ENCODE measurements at regions not wholly inside any gene's neighbourhood (a gene's known extent, or its start where the extent isn't known, plus 50 kb on each side); places are given as distances from the start of the nearest gene placed in this dataset.
A peak's percentile ranks its signal among the peaks of the same experiment; 100 is the strongest.

DNA sequence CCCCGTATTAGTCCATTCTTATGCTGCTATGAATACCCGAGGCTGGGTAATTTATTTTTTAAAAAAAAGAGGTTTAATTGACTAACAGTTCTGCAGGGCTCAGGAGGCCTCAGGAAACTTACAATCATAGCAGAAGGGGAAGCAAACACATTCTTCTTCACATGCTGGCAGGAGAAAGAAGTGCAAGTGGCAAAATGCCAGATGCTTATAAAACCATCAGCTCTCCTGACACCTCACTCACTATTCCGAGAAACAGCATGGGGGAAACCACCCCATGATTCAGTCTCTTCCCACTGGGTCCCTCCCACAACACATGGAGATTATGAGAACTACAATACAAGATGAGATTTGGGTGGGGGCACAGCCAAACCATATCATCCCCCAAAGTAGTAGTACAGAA lies 2148.5 kb upstream of the PIK3C3 start:
- no peak for DNase-seq

DNA sequence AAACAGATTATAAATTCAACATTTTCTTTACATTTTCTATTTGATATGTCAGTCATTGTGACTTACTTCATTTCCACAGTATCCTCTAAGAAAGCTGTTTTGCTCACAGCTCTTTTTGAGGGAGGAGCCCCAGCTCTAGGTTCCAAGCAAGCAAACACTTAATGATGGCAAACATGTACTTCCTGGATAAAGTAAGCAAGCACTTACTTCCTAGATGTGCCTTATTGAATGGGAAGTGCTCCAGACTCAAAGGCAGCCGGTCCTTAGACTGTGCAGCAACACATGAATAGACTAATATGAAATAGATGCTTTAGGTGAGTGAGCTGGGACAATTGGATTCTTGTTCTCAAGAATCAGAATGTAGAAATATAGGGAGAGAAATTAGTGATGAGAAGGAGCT lies 2149.8 kb upstream of the PIK3C3 start:
- DNase-seq: no peak

DNA sequence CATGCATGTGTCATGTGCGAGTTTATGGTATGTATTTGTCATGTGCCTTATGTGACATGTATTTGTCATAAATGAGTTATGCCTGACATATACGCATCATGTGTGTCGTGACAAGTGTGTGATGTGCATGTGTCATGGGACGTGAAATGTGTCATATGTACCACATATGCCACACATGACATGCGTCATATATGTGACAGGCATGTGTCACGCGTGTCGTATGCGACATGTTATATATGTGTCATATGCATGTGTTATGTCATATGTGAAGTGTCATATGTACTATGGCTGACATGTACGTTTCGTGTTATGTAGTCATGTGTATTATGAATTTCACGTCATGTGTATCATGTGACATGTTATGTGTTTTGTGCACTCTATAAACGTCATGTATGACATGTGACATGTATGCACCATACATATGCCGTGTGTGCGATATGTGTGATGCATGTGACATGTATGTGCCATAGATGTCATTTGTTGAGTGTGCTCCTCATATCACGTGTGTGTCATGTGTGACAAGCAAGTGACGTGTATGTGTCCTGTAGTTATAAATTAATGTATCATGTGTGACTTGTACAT lies 2152.3 kb upstream of the PIK3C3 start:
- no peak for DNase-seq

DNA sequence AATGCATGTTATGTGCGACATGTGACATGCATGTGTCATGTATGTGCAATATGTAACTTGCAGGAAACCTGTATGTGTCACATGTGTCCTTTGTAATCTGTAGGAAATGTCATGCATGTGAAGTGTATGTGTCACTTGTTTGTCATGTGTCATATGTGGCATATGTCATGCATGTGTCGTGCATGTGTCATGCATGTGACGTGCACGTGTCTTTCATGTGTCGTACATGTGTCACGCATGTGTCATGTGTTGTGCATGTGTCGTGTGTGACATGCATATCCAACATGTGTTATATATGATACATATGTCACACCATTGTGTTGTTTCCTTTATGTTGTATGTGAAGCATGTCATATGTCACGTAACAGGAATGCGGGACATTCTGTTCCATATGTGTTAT lies 2153.2 kb upstream of the PIK3C3 start:
- no peak for DNase-seq

DNA sequence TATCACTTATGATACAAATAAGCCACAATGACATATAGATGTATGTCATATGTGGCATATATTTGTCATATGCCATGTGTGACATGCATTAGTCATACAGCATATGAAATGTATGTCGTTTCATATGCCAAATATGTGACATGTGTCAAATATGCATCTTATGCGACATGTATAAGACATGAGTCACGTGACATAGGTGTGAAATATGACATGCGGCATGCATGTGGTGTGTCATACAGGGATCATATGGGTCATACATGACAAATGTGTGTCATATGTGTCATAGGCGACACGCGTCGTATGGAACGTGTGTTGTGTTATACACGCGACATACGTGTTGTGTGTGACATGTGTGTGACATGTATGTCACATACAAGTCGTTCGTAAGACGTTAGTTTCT lies 2154.0 kb upstream of the PIK3C3 start:
- DNase-seq: no peak

DNA sequence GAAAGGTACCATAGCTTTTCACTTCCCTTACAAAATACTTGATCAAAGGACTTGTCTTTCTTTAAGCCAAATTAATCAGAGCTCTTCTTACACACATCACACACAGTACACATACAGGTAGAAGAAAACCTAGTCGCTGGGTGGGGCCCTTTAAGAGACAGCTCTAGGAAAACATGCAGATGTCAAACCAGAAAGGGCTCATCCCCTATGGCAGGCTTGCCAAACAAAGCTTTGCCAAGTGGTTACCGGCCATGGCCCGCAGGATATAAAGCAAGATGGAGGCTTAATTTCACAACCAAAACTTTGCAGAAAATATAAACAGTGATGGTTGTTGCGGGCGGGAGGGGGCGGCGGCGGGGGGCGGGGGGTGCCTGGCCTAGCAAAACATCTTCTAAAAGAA lies 2156.0 kb upstream of the PIK3C3 start:
- no peak for DNase-seq

DNA sequence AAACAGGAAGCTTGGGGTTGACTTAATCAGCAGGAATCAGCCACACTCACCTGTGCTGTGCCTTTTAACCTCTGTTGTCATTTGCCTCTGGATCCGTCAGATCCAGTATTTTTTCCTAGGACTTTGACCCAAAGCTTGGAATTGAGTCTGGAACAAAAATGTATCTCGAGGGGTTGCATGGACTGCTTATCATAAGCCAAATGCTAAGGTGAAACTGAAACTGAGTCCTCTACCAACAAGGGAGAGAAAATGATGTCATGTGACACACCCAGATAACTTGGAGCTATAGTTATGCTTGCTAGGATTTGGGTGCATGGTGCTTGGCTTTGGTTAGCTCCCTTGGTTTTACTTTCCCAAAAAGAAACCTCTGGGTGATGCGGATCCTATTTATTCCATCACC lies 2158.6 kb upstream of the PIK3C3 start:
- DNase-seq: no peak

DNA sequence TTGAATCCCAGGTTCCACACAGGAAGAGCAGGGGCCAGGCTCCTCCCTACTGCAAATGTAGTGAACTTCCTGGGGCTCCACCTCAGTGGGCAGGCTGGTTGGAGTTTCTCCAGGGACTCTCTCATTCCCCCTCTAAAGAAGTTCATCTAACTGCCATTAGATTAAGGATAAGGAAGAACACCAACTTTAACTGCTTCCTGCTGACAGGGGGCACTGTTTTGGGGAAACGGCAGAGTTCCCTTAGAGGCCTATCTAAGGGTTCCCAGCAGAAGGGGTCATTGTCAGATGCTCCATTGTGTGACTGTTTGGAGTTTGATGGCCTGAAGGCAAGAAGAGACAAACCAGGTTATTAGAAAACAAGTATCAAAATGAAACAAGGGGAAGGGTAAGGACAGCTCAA lies 2159.7 kb upstream of the PIK3C3 start:
- no peak for DNase-seq

DNA sequence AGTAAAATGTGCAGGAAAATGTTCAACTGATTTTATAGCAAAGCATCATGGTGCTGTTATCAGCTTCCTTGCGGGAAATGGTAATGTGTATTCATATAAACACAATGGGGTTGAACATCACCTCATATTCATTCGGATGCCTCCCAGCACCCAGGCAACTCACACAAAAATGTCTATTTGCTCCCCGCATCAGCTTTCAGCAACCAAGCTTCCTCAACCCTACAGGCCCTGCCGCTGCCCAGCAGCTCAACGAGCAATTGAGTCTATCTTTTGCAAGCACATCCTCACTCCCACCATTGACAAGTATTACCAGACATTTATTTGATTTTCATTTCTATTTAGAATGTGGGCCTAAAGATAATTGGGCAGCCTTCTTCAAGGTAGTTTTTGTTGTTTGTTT lies 2161.4 kb upstream of the PIK3C3 start:
- no peak for DNase-seq

DNA sequence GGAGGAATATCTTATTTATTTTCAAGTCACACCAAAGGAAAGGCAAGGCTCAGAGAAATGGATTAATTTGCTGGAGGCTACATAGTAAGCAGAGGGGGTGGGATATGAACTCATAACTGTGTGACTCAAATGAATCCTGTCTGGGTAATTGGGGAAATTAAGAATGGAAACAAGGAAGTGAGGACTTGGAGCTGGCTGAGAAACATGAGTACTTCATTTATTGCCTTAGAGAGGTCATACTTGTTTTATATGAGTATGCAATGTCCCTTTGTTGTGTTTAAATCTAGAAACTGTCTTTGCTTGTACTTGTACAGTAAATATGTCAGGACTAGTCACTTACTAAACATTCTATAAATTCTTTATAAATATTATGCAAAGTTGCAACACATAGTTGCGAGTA lies 2166.7 kb upstream of the PIK3C3 start:
- DNase-seq: peak; percentile 28 to 40

DNA sequence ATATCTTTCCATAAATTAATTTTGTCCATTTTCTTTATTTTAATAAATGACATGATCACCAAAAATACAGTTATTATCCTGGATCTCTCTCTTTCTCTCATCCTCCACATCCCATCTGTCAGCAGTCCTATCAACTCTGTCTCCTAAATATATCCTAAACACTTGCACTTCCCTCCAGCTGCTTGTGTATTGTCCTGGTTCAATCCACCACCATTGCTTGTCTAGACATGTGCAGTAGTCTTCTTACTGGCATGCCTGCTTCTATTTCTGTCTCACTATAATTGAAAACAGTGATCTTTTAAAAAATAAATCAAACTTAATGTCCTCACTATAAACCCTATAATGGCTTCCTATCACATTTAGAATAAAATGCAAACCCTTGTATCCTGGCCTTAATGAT lies 2168.6 kb upstream of the PIK3C3 start:
- no peak for DNase-seq

DNA sequence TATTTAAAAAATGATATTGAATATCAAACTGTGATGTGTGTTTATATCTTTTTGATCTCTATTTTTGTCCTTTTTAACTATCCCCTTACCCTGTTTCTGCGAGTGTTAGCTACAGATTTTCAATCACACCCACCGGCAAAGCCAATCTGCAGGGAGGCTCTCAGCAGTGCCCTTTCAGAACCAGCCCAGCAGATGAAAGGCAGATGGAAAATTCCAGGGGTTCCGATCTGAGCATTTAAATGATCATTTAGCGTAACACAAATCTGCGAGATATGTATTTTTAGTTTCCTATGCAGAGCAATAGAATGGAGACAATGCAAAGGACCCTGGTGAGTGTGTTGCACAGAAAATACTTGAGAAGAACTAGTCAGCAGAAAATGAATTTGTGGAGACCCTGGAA lies 2170.5 kb upstream of the PIK3C3 start:
- DNase-seq: no peak

DNA sequence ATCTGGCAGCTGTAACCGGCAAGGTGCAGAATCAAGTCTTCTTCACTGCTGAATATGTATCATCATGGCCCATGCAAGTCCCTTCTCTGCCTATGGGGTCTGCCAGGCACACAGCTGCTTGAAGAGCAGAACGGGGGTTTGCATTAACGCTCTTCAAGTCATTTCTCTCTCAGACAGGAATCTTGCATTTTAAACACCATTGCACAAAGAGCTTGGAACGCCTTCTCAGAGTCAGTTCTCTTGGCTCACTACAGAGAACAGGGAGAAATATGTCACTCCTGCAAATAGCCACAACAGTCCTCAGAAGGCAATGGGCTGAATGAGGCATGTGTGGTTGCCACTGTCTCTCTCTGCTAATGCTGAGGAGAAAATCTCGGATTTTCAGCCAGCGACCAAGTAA lies 2173.5 kb upstream of the PIK3C3 start:
- no peak for DNase-seq

DNA sequence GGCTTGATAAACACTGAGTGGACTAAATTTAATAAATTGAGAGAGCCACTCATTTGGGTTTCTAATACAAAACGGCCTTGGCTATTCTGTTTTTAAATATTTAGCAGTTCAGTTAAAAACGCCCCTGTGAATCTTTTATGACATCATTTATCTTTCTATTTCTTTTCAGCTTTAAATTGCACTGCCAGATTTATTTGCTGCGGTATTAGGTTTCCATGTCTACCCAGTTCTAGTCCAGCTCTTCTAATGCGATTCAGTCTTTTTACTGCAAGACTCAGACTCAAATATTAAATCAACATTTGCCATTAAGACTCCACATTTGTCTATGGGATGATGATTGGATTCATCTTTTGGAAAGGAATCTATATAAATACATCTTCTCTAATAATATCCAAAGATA lies 2174.3 kb upstream of the PIK3C3 start:
- no peak for DNase-seq

DNA sequence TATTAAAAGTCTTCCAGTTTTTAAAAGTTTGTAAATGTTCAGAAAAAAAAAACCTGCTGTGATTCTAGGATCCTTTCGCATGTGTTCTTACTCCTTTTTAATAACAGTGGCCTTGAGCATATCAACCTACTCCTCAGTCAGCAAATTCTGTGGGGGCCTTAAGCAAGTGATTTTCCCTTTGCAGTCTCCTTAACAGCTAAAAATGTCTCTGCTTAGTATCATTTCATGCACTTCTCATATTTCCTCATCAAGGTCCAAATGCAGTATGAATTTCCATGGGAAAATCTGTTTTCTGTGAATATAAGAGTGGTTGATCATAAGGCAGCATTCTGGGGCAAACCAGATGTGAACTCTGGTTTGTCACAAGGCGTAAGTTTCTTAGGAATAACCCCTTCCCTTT lies 2175.1 kb upstream of the PIK3C3 start:
- DNase-seq: no peak

DNA sequence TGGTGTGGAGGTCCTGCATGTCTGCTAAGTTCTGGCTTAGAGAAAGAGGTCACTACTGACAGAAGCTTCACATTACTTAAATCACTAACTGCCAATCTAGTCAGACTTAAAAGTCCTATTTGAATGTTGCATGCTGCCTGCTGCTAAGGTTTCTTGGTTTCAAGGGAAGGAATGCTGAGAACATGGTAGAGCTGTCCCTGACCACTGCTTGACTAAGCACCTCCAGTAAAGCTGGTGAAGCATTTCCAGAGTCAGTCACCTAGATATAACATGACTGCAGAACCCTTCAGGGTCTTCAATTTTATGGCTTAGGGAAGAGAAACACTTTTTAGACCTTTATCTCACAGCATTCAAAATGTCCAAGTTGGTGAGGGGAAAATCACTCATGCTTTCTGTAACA lies 2178.3 kb upstream of the PIK3C3 start:
- no peak for DNase-seq

DNA sequence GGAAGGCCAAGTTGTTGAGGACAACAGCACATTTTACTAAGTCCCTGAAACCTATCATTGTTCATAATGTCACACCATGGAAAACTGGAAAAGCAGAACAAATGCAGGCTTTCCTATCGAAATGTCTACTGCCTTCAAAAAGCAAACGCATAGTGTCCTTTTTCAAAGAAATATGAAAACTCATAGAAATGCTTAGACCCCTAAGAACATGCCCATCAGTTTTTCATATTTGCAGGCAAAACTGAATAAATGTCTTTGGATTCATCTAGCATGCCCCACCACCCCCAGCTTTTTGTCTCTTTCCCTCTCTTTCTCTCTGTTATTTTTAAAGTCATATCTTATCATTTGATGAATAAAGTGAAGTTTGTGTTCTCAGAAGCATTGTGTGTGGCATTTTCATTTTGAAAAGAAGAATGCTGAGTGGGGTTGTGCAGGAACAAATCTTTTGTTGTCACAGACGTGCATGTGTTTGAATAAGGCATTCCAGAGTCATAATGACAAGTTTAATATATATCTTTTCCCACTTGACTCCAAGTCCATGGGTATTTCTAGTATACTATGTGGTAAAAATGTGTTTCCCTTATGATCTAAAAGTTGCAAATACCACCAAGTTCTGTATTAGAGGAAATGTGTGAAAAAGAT lies 2180.0 kb upstream of the PIK3C3 start:
- no peak for DNase-seq

DNA sequence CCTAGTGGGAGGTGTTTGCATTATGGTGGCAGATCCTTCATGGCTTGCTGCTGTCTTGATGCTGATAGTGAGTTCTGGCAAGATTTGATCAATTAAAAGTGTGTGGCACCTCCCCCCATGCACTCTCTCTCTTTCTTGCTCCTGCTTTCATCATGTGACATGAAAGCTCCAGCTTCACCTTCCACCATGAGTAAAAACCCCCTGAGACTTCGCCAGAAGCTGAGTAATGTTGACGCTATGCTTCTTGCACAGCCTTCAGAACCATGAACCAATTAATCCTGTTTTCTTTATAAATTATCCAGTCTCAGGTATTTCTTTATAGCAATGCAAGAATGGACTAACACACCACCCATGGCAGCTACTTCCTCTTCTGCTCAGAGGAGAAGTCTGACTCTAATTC lies 2181.4 kb upstream of the PIK3C3 start:
- no peak for DNase-seq

DNA sequence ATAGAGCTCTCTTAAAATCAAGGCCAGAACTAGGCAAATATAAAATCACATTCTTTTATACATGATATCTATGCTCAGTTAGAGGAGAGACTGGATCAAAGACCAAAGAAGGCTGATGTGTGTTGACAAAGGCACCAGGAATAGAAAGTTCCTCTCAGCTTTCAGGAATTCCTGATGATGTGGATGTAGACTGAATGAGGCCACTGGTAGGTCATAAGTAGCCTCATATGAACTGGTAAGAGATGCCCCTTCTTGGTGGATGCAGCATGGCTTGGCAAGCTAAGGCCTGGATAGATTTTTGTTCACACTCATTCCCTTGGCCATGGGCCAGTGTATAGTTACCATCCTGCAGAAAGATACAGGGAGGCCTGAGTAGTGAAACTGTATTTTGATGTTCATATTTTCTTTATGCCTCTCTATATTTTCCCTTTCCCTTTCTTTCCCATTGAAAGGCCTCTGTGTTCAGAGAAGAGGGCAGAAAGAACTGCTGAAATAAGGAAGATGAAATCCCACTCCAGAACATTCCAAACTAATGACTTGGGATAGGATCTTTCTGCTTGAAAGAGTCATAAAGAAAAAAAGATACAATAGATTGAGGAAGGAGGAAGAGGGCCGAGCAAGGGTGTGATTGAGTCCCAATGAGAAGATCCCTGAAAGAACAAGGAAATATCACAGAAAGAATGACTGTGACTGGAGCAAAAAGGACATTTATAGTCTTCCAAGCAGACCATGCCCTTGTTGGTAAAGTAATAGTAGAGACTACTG lies 2182.7 kb upstream of the PIK3C3 start:
- no peak for DNase-seq

DNA sequence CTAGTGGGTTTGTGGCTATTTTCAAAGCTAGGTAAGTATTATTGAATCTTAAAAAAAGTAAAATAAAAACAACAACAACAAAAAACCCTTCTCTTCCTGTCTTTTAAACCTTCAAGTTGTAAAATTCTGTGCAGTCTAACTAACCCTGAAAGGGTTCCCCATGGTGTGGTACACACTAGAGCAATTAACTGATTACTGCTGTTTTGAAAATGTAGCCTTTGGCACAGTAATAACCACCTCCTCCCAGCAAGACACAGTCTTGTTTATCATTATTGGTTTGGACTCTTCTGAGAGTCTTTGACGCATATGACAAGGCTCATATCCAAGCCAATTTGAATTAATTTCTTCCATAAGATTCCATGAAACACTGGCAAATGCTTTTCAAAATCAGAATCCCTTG lies 2184.6 kb upstream of the PIK3C3 start:
- no peak for DNase-seq

DNA sequence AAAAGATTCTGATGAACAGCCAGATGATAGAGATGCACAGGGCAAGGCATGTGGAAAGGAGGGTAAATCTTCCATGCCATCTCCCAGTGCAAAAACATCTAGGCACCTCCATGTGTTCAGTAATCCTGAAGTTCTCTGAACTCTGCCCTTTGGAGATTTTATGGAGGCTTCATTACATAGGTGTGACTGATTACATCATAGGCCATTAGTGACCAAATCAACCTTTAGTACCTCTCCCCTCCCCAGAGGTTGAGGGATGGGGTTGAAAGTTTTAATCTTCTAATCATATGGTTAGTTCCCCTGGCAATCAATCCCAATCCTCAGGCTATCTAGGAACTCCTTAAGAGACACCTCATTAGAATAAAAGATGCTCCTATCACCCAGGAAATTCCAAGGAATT lies 2190.2 kb upstream of the PIK3C3 start:
- DNase-seq: no peak

DNA sequence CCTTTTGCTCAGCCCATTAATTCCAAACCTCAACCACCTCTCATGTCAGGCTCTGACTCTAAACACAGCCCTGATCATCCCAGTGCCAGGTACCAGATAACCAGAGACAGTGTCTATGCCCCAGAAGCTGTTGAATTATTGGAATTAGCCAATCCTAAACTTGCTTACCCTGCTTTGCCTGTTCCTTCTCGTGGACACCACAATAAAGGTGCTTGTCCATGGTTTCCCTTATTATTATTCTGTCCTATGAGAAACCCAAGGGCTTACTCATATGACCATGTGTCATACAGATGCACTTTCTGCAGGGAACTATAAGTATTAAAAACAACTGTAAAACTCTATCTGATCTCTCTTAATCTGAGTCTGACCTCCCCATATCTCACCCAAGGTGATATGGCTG lies 2193.8 kb upstream of the PIK3C3 start:
- no peak for DNase-seq

DNA sequence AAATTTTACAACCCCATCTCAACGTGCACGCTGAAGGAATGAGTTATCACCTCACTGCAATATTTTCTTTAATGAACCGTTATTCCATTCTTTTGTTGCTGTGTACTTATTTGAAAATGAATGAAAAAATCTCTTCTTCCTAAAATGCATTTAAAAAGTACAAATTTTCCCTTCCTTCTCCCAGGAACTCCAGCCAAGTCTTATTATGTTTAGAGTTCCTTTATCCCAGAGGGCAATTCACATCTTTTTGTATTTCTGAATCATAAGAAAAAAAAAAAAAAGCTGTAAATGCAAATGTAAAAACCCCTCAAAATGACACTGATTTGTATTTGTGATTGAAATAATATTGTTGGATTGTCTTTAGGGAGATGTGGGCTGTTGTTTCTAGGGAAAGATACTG lies 2194.3 kb upstream of the CELF4 start:
- no peak for DNase-seq

DNA sequence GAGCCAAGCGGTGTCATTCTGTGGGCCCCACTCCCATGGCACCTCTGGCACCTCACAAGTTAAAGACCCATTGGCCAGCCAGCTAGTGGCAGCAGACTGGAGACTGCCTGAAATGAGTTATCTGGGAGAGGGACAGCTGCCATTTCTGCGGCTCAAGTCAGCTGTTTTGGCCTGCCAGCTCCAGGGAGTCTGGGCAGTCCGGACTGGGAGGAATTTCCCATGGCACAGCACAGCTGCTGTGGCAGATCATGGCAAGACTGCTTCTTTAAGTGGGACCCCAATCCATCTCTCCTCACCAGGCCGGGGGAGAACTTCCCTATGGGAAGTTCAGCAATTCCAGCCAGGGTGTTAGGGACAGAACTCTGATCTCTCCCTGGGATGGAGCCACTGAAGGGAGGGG lies 2187.6 kb upstream of the CELF4 start:
- DNase-seq: no peak

DNA sequence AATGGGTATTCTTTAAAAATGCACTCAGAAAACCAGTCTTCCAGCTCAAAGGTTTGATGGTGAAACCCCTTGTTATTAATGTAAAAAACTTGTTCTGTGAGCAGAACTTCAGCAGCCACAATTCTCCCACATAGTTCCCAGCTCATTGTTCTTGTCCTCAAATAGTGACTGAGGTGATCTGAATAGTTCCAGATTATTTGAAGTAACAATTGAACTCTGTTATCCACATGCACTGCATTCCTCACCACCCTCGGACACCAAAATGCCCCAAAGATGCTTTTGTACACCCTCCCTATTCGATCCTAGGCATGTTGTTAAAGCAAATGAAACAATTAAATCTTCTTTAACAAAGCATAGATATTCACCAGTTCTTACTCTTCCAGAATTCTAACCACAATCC lies 2186.8 kb upstream of the CELF4 start:
- DNase-seq: no peak

Data from inflammatory macrophage treated with lipopolysaccharide for 1 hour (primary cell).